ENCODE measurements at regions not wholly inside any gene's neighbourhood (a gene's known extent, or its start where the extent isn't known, plus 50 kb on each side); places are given as distances from the start of the nearest gene placed in this dataset.

- no peak for TF ChIP-seq POLR2A (IDR thresholded peaks at IDR 0.05)
- TF ChIP-seq, protein P1, sequence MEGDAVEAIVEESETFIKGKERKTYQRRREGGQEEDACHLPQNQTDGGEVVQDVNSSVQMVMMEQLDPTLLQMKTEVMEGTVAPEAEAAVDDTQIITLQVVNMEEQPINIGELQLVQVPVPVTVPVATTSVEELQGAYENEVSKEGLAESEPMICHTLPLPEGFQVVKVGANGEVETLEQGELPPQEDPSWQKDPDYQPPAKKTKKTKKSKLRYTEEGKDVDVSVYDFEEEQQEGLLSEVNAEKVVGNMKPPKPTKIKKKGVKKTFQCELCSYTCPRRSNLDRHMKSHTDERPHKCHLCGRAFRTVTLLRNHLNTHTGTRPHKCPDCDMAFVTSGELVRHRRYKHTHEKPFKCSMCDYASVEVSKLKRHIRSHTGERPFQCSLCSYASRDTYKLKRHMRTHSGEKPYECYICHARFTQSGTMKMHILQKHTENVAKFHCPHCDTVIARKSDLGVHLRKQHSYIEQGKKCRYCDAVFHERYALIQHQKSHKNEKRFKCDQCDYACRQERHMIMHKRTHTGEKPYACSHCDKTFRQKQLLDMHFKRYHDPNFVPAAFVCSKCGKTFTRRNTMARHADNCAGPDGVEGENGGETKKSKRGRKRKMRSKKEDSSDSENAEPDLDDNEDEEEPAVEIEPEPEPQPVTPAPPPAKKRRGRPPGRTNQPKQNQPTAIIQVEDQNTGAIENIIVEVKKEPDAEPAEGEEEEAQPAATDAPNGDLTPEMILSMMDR (IDR thresholded peaks at IDR 0.05), result no peak
These were observed 59.7 kb upstream of the IL15 start for GRCh38 chr4:141576585-141577110.

Data from body of pancreas (tissue), 4 donors.